Hepatocyte (in vitro differentiated cells): ENCODE measurements at regions not wholly inside any gene's neighbourhood (a gene's known extent, or its start where the extent isn't known, plus 50 kb on each side); places are given as distances from the start of the nearest gene placed in this dataset.

Source experiments
- CTCF ChIP-seq: fragments of 200-600 bp; sonication (generic); IDR thresholded peaks from 2 replicates; pipeline ENCODE4 v1.5.1; 2016; ENCODE audit warnings: antibody characterized with exemption, mild to moderate bottlenecking; ENCODE audit not compliant: poor library complexity
- EZH2 ChIP-seq: fragments of 200-600 bp; sonication (generic); IDR thresholded peaks from 2 replicates; pipeline ENCODE4 v1.6.1; 2016; ENCODE audit warnings: antibody characterized with exemption, mild to moderate bottlenecking, borderline replicate concordance

DNA sequence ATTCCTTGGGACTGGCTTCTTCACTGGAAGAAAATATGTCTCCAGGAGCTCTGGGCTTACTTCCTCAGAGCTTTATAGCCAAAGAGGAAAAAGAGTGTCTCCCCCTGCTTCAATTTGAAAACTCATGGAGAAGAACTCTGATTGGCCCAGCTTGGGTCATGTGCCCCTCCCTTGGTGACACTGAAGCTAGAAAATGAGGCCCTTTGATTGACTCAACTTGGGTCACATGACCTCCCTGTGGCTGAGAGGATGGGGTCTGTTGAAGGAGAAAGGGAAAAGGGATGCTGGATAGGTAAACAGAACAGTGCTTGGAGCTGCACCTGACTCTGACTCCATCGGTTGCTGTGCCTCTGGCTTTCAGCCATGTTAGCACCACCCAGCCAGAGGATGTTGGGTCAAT lies 70.6 kb upstream of the KSR1 start:
- TF ChIP-seq CTCF = no peak
- TF ChIP-seq EZH2 = no peak
